HCT116 (cell line): ENCODE measurements at regions not wholly inside any gene's neighbourhood (a gene's known extent, or its start where the extent isn't known, plus 50 kb on each side); places are given as distances from the start of the nearest gene placed in this dataset.

Source experiments
- ATAC-seq: fragments of 200-7000 bp; cut with Tn5 transposase; 2 replicates; pipeline ENCODE4 v1.9.1; 2020; ENCODE audit warnings: mild to moderate bottlenecking, moderate library complexity
- BruUV-seq: library from RNA; stranded (reverse); fragments of 400-500 nt; replicated peaks from 2 replicates; lab custom pipeline; 2021; lab: Mats Ljungman, UMichigan
- CTCF ChIA-PET: fragments of 300-600 bp; sonication (Branson Sonifier 250); formaldehyde crosslinking; loops from one replicate; lab custom pipeline; 2021; ENCODE audit warnings: antibody characterized with exemption; lab: Charles Lee
- POLR2A ChIA-PET: fragments of 300-600, 350-600 bp; sonication (Branson Sonifier 250); formaldehyde crosslinking; loops from one replicate; lab custom pipeline; 2021; ENCODE audit warnings: antibody characterized with exemption; lab: Charles Lee
- RAD21 ChIA-PET, 2 experiments: fragments of 300-600 bp; sonication (Branson Sonifier 250); formaldehyde crosslinking; loops; one replicate each; lab custom pipeline; 2023; ENCODE audit warnings: low total read pairs in 2 of 2; ENCODE audit not compliant: uncharacterized antibody in 2 of 2, unreplicated experiment in 2 of 2, low non-redundant PET in 1 of 2; lab: Charles Lee
- DNase-seq: peaks from one replicate; pipeline ENCODE4 v3.0.0-alpha.2; 2010; ENCODE audit warnings: low read depth, low spot score
- H2AFZ ChIP-seq: fragments of 200-600 bp; shearing (Covaris generic), sonication (generic); 2 replicates; pipeline ENCODE4 v1.6.1; 2017; ENCODE audit warnings: low read depth, mixed run types, mixed read lengths, antibody characterized with exemption, low read length; ENCODE audit not compliant: poor library complexity, severe bottlenecking
- H3K27ac ChIP-seq: 2 replicates; pipeline ENCODE4 v1.5.1; 2012; ENCODE audit warnings: low read depth, low read length
- H3K27me3 ChIP-seq: fragments of 200-600 bp; sonication (generic); 2 replicates; pipeline ENCODE4 v1.6.1; 2016; ENCODE audit warnings: mixed run types, low read length, mixed read lengths; ENCODE audit not compliant: insufficient read depth
- H3K36me3 ChIP-seq, 2 experiments: fragments of 200-500 bp in 1 of 2; fragments of 200-600 bp in 1 of 2; sonication (Bioruptor generic) in 1 of 2; sonication (generic) in 1 of 2; 2 replicates each; pipeline versions ENCODE4 v1.5.1 to v1.6.1; 2014 to 2016; ENCODE audit warnings: low read length in 2 of 2, inconsistent platforms in 1 of 2, mixed read lengths in 1 of 2, mixed run types in 1 of 2; ENCODE audit not compliant: insufficient read depth in 2 of 2, control insufficient read depth in 1 of 2
- H3K4me1 ChIP-seq, 2 experiments: fragments of 200-600 bp in 1 of 2; sonication (generic) in 1 of 2; 2 replicates each; pipeline versions ENCODE4 v1.5.1 to v1.6.1; 2012 to 2017; ENCODE audit warnings: low read length in 2 of 2, inconsistent platforms in 1 of 2, mild to moderate bottlenecking in 1 of 2, mixed read lengths in 1 of 2, mixed run types in 1 of 2, moderate library complexity in 1 of 2; ENCODE audit not compliant: insufficient read depth in 2 of 2, control insufficient read depth in 1 of 2
- H3K4me2 ChIP-seq: fragments of 200-600 bp; sonication (generic); 2 replicates; pipeline ENCODE4 v1.6.1; 2017; ENCODE audit warnings: mixed run types, low read length, mixed read lengths
- H3K4me3 ChIP-seq, 2 experiments: fragments of 200-600 bp in 1 of 2; sonication (generic) in 1 of 2; replicated peaks in 1 of 2; 2 replicates each; pipeline ENCODE4 v1.5.1; 2011 to 2016; ENCODE audit warnings: low read length in 2 of 2, control low read depth in 1 of 2, low read depth in 1 of 2, mild to moderate bottlenecking in 1 of 2, mixed read lengths in 1 of 2, mixed run types in 1 of 2
- H3K79me2 ChIP-seq: fragments of 200-600 bp; sonication (generic); 2 replicates; pipeline ENCODE4 v1.6.1; 2017; ENCODE audit warnings: mild to moderate bottlenecking, mixed run types, low read length, moderate library complexity, mixed read lengths; ENCODE audit not compliant: insufficient read depth
- H3K9ac ChIP-seq: fragments of 200-600 bp; sonication (generic); 2 replicates; pipeline ENCODE4 v1.6.1; 2016; ENCODE audit warnings: low read length, mixed read lengths
- H3K9me2 ChIP-seq: fragments of 200-600 bp; sonication (generic), shearing (Covaris generic); 2 replicates; pipeline ENCODE4 v1.6.1; 2017; ENCODE audit warnings: mixed run types, mild to moderate bottlenecking, moderate library complexity; ENCODE audit not compliant: insufficient read depth
- H3K9me3 ChIP-seq, 2 experiments: fragments of 200-500 bp in 1 of 2; fragments of 200-600 bp in 1 of 2; sonication (Bioruptor generic) in 1 of 2; sonication (generic) in 1 of 2; 2 replicates each; pipeline ENCODE4 v1.6.1; 2014 to 2017; ENCODE audit warnings: low read length in 2 of 2, mixed read lengths in 2 of 2, inconsistent platforms in 1 of 2, low read depth in 1 of 2, mild to moderate bottlenecking in 1 of 2, mixed run types in 1 of 2, moderate library complexity in 1 of 2; ENCODE audit not compliant: control insufficient read depth in 1 of 2, insufficient read depth in 1 of 2
- H4K20me1 ChIP-seq: fragments of 200-600 bp; sonication (generic), shearing (Covaris generic); 2 replicates; pipeline ENCODE4 v1.6.1; 2017; ENCODE audit warnings: mixed run types, mild to moderate bottlenecking, moderate library complexity; ENCODE audit not compliant: insufficient read depth
- ATF3 ChIP-seq: IDR thresholded peaks from 2 replicates; pipeline ENCODE4 v1.6.1; 2012
- CBX3 ChIP-seq: IDR thresholded peaks from 2 replicates; pipeline ENCODE4 v1.6.1; 2012; ENCODE audit warnings: low read depth
- CEBPB ChIP-seq: IDR thresholded peaks from 2 replicates; pipeline ENCODE4 v1.6.1; 2012; ENCODE audit warnings: low read depth
- CTCF ChIP-seq, 3 experiments: fragments of 200-600 bp in 1 of 3; sonication (generic) in 1 of 3; IDR thresholded peaks in 2 of 3; conservative IDR thresholded peaks in 1 of 3; 2 replicates each; pipeline ENCODE4 v1.5.1; 2012 to 2017; ENCODE audit warnings: low read depth in 2 of 3, low read length in 2 of 3, antibody characterized with exemption in 1 of 3, borderline replicate concordance in 1 of 3, control low read depth in 1 of 3, mild to moderate bottlenecking in 1 of 3, mixed read lengths in 1 of 3, mixed run types in 1 of 3, moderate library complexity in 1 of 3; ENCODE audit not compliant: insufficient read depth in 1 of 3
- EGR1 ChIP-seq: IDR thresholded peaks from 2 replicates; pipeline ENCODE4 v1.6.1; 2012; ENCODE audit warnings: low read depth
- ELF1 ChIP-seq: IDR thresholded peaks from 2 replicates; pipeline ENCODE4 v1.6.1; 2012; ENCODE audit warnings: low read depth, borderline replicate concordance
- EZH2 ChIP-seq: fragments of 200-600 bp; sonication (generic); IDR thresholded peaks from 2 replicates; pipeline ENCODE4 v1.6.1; 2017; ENCODE audit warnings: antibody characterized with exemption, mixed run types
- EZH2phosphoT487 ChIP-seq: fragments of 200-600 bp; IDR thresholded peaks from 2 replicates; pipeline ENCODE4 v1.6.1; 2018; ENCODE audit warnings: antibody characterized with exemption, borderline replicate concordance
- FOSL1 ChIP-seq: IDR thresholded peaks from 2 replicates; pipeline ENCODE4 v1.6.1; 2012; ENCODE audit warnings: low read depth
- JUND ChIP-seq: IDR thresholded peaks from 2 replicates; pipeline ENCODE4 v1.6.1; 2012
- MAX ChIP-seq: IDR thresholded peaks from 2 replicates; pipeline ENCODE4 v1.6.1; 2012
- POLR2A ChIP-seq: IDR thresholded peaks from 2 replicates; pipeline ENCODE4 v1.7.0; 2011; ENCODE audit warnings: borderline replicate concordance; ENCODE audit not compliant: insufficient read depth, insufficient read length; ENCODE audit errors: extremely low read depth
- POLR2AphosphoS5 ChIP-seq: IDR thresholded peaks from 2 replicates; pipeline ENCODE4 v1.6.1; 2011; ENCODE audit warnings: mild to moderate bottlenecking, low read depth, low read length, moderate library complexity
- REST ChIP-seq: IDR thresholded peaks from 2 replicates; pipeline ENCODE4 v1.6.1; 2012; ENCODE audit warnings: low read depth
- SIN3A ChIP-seq: IDR thresholded peaks from 2 replicates; pipeline ENCODE4 v1.6.1; 2012; ENCODE audit warnings: low read depth
- TCF7L2 ChIP-seq: IDR thresholded peaks from 2 replicates; pipeline ENCODE4 v1.7.0; 2011; ENCODE audit warnings: borderline replicate concordance, inconsistent platforms; ENCODE audit not compliant: insufficient read depth, insufficient read length; ENCODE audit errors: extremely low read depth
- YY1 ChIP-seq: IDR thresholded peaks from 2 replicates; pipeline ENCODE4 v1.6.1; 2011; ENCODE audit warnings: low read length, low read depth, moderate library complexity, mild to moderate bottlenecking; ENCODE audit not compliant: insufficient replicate concordance; ENCODE audit errors: extremely low read depth
- ZFX ChIP-seq: fragments of 450-650 bp; IDR thresholded peaks from 2 replicates; pipeline ENCODE4 v1.6.1; 2017
- ZNF274 ChIP-seq: fragments of 200-500 bp; sonication (Bioruptor generic); IDR thresholded peaks from 2 replicates; pipeline ENCODE4 v1.6.1; 2014; ENCODE audit warnings: mild to moderate bottlenecking, low read depth, low read length, inconsistent platforms
- intact Hi-C: fragments of 100-400 bp; cut with micrococcal nuclease; formaldehyde crosslinking; loops from 2 replicates; pipeline ENCODE4 v1.10.0; 2022

- POLR2A ChIA-PET, result no interaction called here
Measured at GRCh38 chr2:120528051-120528692, 182.2 kb downstream of the INHBB start.

More at GRCh38 chr2:120528051-120528692, 182.2 kb downstream of the INHBB start:
- no peak for DNase-seq
- no peak overlapping the region for H3K9ac ChIP-seq
- peaks cover 4 to 12% of the 10 kb centered on the region in 2 experiments; a peak in 3 of 4 replicates for H3K4me1 ChIP-seq
- no peaks in the 10 kb centered on the region for H3K79me2 ChIP-seq
- no peaks in the 10 kb centered on the region for H3K9me2 ChIP-seq
- no peaks in the 10 kb centered on the region for H3K27me3 ChIP-seq
- H3K4me2 ChIP-seq, result no peak overlapping the region
- no peak overlapping the region for H3K4me3 ChIP-seq
- no peaks in the 10 kb centered on the region for H3K36me3 ChIP-seq
- no peaks in the 10 kb centered on the region for H4K20me1 ChIP-seq
- no peak for TF ChIP-seq SIN3A
- no peak for TF ChIP-seq EGR1
- no peak for TF ChIP-seq ELF1
- TF ChIP-seq ATF3, result no peak
- no peak for TF ChIP-seq POLR2AphosphoS5
- no peak for TF ChIP-seq POLR2A
- TF ChIP-seq CTCF (IDR thresholded peaks at IDR 0.05 in 2 of 3, conservative IDR thresholded peaks at IDR 0.05 in 1 of 3; ENCODE audit: borderline replicate concordance in 1 of 3, insufficient read depth in 1 of 3, low read depth in 2 of 3, low read length in 2 of 3), result no peak
- TF ChIP-seq MAX, result no peak
- no peak for TF ChIP-seq CEBPB
- no peak for TF ChIP-seq FOSL1
- TF ChIP-seq YY1, result no peak
- TF ChIP-seq EZH2, result no peak
- no peak for TF ChIP-seq ZNF274
- TF ChIP-seq CBX3, result no peak
- no peak for TF ChIP-seq REST
- no peak for TF ChIP-seq TCF7L2
- no peak for TF ChIP-seq JUND
- no peak for TF ChIP-seq EZH2phosphoT487
- TF ChIP-seq ZFX, result no peak
- no peaks in the 10 kb centered on the region; a peak in 1 of 4 replicates for H3K9me3 ChIP-seq
- H3K27ac ChIP-seq, result no peak overlapping the region
- intact Hi-C loops, result loop anchor here (10.0 kb wide), 1 partner anchor 183 kb away; the partner anchor contains the start of gene INHBB
- no TSS peak for BruUV-seq
- H2AFZ ChIP-seq, result no peak overlapping the region
- ChIA-PET RAD21 (no interaction called here), CTCF (no interaction called here)
- ATAC-seq, result no peak
